ENCODE measurements at regions not wholly inside any gene's neighbourhood (a gene's known extent, or its start where the extent isn't known, plus 50 kb on each side); places are given as distances from the start of the nearest gene placed in this dataset.

DNA sequence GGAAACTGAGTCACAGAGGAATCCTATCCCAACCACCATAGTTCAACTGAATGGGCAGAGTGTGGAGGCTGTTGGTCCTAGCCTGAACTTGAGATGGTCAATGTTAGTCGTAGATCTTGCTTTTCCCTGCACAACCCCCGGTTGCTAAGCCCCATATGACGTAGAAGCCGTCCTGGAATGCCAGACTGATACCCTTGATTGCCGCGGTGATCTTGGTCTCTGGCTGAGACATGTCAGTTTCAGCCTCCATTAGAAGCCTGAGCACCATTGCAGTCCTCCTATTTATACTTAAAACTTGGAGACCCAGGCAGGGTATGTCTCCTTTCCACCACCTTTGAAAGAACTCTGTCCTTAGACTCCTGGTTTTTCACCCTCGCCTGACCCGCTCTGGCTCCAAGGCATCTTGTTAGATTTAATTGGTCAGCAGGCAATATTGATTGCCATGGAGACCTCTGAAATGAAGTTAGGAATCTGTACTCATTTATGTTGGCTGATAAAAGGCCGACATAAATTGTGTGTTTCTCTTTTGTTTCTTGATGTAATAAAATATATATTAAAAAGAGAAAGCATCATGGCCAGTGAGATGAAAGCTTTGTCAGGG lies 53.4 kb downstream of the RPLP1 start:
- no peak for DNase-seq (ENCODE audit: low read depth in 3 of 3)

DNA sequence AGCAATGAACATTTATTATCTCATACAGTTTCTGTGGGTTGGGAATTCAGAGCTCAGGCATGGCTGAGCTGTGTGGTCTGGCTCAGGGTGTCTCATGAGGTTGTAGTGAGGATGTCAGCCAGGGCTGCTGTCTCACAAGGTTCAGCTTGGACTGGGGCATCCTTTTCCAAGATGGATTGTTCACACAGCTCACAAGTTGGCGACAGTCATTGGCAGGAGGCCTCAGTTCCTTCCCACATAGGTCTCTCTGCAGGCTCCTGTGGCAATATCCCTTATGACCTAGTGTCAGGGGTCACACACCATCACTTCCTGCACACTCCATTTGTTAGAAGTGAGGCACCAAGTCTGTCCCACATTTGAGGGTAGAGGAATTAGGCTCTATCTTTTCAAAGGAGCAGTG lies 56.0 kb downstream of the RPLP1 start:
- no peak for DNase-seq (ENCODE audit: low read depth in 3 of 3)

DNA sequence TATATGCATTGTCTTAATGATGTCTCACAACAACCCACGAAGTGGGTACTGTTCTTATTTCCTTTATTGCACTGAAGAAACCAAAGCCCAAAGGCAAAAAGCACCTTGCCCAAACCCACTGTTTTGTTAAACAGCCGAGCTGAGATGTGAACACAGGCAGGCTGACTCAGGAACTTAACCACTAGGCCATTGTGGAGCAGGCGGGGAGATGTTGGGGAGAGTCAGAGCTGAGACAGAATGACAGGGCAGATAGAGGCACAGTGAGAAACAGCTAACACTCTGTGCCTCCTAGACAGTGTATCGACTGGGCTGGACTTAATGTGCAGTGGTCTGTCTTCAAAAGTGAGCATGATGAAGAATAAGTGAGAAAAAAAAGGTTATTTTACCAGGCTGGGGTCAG lies 56.5 kb downstream of the RPLP1 start:
- DNase-seq (ENCODE audit: low read depth in 3 of 3): peak in 1 of 3 donors; percentile 17

DNA sequence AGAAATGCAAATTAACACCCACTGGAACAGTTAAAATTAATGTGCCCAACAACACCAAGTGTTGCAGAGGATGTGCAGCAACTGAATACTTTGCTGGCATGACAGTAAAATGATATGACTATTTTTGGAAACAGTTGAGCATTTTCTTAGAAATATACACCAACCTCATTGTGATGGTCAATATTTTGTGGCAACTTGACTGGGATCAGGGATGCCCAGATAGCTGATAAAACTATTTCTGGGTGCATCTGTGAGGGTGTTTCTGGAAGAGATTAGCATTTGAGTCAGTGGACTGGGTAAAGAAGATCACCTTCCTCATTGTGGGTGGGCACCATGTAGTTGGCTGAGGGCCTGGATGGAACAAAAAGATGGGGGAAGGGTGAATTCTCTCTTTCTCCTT lies 57.9 kb downstream of the RPLP1 start:
- DNase-seq (ENCODE audit: low read depth in 3 of 3): no peak

DNA sequence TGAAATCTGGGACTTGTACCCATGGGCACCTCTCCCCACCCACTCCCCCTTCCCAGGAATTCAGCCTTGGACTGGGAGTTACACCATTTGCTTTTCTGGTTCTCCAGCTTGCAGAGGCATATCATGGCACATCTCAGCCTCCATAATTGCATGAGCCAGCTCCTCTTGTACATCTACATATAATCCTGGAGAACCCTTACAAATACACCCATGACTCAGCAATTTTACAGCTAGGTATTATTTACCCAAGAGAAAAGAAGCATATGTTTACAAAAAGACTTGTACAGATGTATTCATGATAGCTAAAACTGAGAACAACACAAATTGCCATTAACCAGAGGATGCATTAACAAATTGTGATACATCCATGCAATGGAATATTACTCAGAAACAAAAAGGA lies 58.4 kb downstream of the RPLP1 start:
- no peak for DNase-seq (ENCODE audit: low read depth in 3 of 3)

DNA sequence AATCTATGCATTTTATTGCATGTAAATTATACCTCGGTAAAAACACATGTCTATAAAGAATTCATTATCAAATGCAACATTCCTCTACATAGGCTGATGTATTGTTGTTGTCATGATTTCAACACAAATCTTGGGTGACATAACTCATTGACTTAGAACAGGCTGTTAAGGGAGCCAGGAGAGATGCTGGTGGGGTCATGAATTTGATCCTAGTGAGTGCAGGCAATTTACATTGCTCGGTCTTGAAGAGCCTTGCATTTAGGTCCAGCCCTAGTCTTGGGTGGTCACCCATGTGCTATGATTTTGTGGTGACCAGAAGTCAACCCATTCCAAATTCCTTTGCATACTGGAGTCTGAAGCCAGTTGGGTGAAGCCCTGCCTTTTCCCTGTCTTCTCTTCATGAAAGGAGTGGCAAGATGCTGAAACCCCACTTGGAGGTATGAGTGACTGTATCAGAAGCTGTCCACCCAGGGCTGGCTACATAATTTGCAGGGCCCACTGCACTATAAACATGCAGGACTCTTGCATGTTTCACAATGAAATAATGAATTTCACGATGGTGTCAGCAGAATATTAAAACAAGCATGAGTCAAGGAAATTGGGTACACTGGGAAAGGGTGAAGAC lies 59.2 kb downstream of the RPLP1 start:
- no peak for DNase-seq (ENCODE audit: low read depth in 3 of 3)

DNA sequence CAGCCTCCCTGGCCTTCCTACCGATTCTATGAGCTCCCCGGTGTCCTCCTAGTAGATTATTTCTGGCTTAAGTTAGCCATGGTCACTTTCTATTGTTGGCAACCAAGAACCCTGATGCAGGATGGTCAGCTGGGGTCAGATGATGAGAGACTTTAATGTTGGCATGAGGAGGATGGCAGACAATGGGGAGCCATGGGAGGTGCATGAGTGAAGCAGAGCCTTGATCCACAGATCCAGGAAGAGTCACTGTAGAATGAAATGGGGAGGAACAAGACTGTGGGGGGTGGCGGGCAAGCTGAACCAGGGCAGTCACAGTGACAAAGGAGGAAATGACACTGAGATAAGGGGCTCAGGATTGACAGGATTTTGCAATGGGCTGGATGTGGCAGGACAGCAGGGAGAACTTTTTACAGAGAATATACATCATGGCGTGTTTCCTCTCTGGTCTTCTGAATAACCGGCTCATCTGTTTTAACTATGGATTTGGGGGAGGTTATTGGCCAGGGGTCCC lies 60.9 kb downstream of the RPLP1 start:
- DNase-seq (ENCODE audit: low read depth in 3 of 3): no peak

DNA sequence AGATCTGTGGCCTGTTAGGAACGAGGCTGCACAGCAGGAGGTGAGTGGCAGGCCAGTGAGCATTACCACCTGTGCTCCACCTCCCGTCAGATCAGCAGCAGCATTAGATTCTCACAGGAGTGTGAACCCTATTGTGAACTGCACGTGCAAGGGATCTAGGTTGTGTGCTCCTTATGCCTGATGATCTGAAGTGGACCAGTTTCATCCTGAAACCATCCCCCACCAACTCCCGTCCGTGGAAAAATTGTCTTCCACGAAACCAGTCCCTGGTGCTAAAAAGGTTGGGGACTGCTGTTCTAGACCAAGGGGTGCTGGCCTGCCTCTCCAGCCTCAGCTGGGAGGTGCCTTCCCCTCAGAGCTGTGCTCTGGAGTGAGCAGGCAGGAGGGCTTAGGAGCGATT lies 61.4 kb downstream of the RPLP1 start:
- DNase-seq (ENCODE audit: low read depth in 3 of 3): no peak

DNA sequence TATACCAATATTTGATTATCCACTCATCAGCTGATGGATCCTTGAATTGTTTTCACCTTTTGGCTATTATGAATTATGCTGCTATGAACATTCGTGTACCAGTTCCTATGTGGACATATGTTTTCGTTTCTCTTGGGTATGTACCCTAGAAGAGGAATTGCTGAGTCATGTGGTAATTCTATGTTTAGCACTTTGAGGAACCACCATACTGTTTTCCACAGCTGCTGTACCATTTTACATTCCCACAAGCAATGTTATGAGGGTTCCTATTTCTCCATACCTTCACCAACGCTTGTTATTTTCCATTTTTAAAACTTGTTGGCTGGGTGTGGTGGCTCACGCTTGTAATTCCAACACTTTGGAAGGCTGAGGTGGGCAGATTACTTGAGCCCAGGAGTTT lies 62.9 kb downstream of the RPLP1 start:
- DNase-seq (ENCODE audit: low read depth in 3 of 3): no peak

DNA sequence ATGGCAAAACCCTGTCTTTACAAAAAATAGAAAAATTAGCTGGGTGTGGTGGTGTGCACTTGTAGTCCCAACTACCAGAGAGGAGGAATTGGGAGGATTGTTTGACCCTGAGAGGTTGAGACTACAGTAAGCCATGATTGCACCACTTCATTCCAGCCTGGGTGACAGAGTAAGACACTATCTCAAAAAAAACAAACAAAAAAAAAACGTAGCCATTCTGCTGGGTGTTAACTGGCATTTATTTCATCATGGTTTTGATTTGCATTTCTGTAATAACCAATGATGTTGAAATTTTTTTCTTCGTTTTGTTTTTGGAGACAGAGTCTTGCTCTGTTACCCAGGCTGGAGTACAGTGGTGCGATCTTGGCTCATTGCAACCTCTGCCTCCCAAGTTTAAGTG lies 63.3 kb downstream of the RPLP1 start:
- DNase-seq (ENCODE audit: low read depth in 3 of 3): no peak

DNA sequence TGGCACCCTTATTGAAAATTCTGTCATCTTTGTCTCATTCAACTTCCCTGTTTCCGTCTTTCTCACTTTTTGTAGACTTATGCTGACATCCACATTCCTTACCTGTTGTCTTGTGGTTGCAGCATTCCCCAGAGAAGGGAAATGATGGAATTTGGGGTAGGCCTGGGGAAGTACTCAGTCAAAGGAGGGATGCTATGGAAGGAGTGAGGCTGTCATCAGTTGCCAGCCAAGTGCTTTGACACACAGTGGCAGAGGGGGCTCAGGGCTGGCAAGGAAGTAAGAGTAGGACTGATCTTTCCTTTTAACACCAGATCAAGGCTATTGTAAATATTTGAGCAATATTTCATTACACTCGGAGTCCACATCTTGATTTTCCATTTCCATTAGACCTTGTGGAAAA lies 64.4 kb downstream of the RPLP1 start:
- no peak for DNase-seq (ENCODE audit: low read depth in 3 of 3)

DNA sequence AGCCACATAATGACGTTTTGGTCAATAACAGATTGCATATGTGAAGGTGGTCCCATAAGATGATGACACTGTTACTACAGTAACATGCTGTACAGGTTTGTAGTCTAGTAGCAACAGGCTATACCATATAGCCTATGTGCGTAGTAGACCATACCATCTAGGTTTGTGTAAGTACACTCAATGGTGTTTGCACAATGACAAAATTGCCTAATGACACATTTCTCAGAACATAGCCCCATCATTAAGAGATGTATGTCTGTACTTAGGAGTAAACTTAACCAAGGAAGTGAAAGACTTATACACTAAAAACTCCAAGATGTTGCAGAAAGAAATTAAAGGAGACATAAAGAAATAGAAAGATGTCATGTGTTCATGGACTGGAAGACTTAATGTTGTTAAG lies 66.2 kb downstream of the RPLP1 start:
- DNase-seq (ENCODE audit: low read depth in 3 of 3): no peak

DNA sequence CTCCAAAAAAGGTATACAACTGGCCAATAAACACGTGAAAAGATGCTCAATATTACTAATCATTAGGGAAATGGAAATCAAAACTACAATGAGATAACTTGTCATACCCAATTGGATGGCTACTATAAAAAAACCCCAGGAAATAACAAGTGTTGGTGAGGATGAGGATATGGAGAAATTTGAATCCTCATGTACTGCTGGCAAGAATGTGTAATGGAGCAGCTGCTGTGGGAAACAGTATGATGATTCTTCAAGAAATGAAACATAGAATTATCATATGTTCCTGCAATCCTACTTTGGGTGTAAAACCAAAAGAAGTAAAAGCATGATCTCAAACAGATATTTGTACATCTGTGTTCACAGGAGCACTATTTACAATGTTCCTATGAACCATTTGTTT lies 67.4 kb downstream of the RPLP1 start:
- no peak for DNase-seq (ENCODE audit: low read depth in 3 of 3)

DNA sequence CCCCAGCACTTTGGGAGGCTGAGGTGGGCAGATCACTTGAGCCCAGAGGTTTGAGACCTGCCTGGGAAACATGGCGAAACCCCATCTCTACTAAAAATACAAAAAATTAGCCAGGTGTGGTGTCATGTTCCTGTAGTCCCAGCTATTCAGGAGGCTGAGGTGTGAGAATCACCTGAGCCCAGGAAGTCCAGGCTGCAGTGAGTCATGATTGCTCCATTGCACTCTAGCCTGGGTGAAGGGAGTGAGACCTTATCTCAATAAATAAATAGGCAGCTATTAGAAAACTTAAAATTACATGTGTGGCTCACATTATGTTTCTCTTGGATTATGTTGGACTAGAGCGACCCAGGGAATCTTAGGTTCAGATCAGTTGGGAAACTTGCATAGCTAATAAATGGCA lies 69.7 kb downstream of the RPLP1 start:
- no peak for DNase-seq (ENCODE audit: low read depth in 3 of 3)

DNA sequence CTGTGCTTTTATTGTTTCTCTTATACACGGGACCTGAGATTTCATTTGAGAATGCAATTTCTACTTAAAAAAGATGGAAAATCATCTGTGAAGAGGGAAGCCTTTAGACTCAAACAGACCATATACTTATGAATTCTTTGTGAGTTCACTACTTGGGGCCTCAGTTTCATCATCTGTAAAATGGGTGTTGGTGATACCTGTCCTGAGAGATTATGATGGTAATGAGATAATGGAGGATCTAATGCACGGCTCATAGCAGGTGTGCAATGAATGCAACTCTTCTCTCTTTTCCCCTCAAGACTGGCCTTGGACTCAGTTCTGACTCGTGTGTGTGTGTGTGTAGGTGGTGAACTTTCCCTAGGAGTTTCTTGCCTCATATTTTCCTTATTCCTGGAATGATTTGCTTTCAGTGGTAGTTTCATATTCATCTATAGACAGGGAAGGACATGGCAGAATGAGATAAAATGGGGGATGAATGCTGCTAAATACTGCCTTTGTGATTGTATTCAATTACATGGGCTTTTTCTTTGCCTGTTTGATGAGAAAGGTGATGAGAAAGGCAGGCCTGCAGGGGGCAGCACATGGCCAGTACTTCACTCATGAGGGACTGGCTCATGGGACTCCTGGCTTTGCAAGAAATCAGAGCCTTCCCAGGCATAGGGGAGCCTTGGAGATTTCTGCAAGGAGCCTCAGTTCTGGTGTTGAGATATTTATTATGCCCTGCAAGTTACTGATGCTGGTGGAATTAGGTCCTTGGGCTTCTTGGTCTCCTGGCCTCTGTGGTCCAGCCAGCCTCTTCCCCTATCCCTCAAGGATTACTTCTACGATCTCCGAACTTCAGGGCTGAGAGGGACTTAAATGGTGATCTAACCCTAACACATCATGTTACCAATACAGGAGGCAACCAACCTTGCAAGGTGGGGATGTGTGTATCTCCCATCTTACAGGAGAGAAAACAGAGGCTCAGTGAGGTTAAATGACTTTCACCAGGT lies 70.7 kb downstream of the RPLP1 start:
- peak; percentile 48 to 69 (median 50) for DNase-seq (ENCODE audit: low read depth in 3 of 3)

DNA sequence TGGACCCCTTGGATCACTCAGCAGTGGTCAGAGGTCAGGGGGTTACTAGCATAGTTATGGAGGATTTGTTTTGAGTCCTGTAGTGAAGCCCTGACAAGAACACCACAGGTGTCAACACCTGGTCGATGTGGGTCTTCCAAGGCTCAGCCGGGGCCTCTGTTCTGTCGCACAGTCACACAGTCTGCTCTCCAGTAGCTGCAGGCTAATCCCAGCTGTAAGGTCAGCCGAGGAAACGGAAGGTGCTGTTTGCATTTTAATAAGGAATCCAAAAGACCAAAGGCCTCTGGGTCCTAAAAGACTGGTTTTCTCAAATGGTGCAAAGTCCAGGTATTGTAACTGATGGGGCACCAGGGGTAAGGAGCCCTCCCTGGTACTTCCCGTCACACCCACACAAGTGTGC lies 71.7 kb downstream of the RPLP1 start:
- no peak for DNase-seq (ENCODE audit: low read depth in 3 of 3)

DNA sequence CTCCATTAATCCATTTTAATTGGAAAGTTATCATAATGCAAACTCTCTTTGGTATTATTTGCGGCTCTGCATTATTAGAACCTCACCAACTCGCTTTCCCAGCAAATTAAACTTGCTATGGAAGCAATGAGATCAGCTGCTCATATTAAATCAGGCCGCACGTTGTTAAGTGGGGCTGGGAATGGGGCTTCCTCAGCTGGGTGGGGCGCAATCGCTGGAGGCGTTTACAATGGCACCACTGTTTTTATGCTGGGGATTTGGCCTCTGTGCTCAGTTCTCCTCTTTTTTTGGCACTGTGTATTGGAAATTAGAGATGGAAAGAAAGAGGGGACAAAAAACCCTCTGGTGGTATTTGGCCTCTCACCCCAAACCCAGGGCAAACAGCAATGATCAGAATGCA lies 72.2 kb downstream of the RPLP1 start:
- no peak for DNase-seq (ENCODE audit: low read depth in 3 of 3)

DNA sequence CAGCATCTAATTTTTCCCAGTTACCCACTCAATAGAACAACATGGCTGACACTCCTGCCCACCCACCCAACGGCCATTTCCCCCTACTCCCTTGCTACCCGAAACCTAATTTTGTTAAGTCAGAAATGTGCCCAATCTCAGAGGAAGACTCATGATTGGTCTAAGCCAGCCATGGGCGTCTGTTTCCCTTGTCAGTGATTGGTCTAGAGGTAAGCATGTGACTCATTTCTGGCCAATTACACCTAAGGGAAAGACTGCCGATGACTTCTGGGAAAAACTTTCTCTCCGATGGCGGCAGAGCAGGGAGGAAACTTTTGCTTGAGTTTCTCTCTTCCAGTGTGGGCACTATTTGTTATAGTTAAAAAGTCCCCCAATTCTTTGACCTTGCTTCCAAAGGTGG lies 72.9 kb downstream of the RPLP1 start:
- no peak for DNase-seq (ENCODE audit: low read depth in 3 of 3)

DNA sequence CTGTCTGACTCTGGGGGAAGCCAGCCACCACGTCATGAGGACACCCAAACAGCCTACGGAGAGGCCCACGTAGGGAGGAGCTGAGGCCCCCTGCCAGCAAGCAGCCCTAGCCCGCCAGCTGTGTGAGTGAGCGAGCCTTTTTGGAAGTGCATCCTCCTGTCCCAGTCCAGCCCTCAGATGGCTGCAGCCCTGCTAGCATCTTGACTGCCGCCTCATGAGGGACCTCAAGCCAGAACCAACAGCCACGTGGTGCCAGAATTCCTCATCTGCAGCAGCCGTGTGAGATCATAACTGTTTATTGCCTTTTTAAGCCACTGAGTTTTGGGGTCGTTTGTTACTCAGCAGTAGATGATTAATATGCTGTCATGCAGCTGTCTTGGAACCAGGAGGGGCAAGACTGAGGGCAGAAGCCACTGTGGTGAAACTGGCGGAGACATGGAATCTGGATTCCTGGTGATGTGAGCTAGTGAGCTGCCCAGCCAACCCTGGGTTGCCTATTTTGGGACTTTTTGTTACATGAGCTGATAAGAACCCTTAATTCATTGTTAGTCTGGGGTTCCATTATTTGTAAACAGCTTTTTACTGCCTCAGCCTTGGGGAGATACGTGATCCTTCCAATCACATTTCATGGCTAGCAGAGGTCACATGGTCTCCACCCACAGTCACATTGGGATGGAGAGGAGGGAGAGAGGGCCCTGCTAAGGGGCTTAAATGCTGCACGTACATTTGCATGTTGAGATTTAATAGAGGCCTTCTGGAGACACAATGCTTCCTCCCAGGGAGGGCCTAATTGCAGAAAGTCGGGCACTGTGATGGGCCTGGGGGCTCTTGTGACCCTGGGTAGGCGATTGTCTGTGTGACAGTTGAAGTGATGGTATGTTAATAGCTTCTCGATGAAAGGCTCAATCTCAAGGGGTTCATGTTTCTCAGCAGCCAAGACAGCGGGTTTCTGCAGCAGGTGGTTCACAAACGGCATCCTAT lies 73.8 kb downstream of the RPLP1 start:
- DNase-seq (ENCODE audit: low read depth in 3 of 3): no peak

DNA sequence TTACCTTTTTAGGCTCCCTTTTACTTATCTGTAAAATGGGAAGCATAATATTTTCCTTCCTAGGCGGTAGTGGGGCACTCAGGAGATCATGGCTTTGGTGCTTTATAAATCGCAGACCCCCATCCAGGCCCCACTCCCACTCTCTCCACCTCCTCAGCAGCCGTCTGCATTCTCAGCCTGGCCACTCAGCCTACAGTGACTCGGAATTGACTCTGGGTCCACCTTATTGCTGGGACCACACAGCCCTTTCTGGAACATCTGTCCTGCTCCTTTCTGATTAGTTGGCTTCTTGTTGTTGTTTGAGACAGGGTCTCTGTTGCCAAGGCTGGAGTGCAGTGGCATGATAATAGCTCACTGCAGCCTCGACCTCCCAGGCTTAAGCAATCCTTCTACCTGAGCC lies 76.5 kb downstream of the RPLP1 start:
- no peak for DNase-seq (ENCODE audit: low read depth in 3 of 3)

DNA sequence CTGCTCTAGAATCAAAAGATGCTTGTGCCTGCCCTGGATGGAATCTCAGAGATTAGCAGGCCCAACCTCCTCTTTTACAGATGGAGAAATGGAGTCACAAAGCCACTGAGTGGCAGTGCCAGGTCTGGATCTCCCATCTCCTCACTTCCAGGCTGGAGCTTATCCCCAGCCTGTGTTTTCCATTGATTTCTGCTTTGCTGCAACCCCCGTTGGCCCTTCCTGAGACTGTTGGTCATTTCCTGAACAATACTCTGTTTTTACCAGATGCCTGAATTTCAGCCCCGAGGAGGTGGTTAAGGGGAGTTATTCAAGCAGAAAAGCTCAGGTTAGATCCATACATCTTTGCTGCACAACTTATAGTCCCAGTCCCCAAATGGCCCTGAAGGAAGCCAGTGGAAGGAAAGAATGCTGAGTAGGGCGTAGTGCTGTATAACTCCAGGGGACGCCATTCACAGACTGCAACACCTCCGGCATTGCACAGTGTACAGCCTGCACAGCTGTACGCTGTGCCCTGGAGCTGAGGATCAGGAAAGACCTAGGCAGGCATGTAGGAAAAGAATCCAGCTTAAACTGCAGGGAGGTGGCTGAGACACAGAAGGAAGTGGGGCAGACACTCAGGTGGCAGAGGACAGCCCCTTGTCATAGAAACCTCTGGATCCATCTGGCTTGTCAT lies 77.5 kb downstream of the RPLP1 start:
- DNase-seq (ENCODE audit: low read depth in 3 of 3): no peak
